GM12878 (cell line): ENCODE measurements at regions not wholly inside any gene's neighbourhood (a gene's known extent, or its start where the extent isn't known, plus 50 kb on each side); places are given as distances from the start of the nearest gene placed in this dataset.

Experiments used
- ATAC-seq: fragments of 200-7000 bp; cut with Tn5 transposase; 3 replicates; pipeline ENCODE4 v1.9.1; 2020; ENCODE audit warnings: mild to moderate bottlenecking, moderate library complexity
- BruUV-seq: library from RNA; stranded (reverse); fragments of 400-500 nt; replicated peaks from 2 replicates; lab custom pipeline; 2021; lab: Mats Ljungman, UMichigan
- CTCF ChIA-PET: fragments of 300-600 bp; sonication (Branson Sonifier 250); formaldehyde crosslinking; extraction: SDS; loops from one replicate; lab custom pipeline; 2021; ENCODE audit warnings: inconsistent platforms; lab: Yijun Ruan, JAX
- POLR2A ChIA-PET: fragments of 350-600 bp; formaldehyde crosslinking; extraction: SDS; loops from one replicate; lab custom pipeline; 2021; ENCODE audit warnings: inconsistent platforms; lab: Charles Lee
- RAD21 ChIA-PET: fragments of 300-600 bp; sonication (Branson Sonifier 250); formaldehyde crosslinking; loops from one replicate; lab custom pipeline; 2023; ENCODE audit warnings: antibody characterized with exemption; ENCODE audit not compliant: unreplicated experiment; lab: Charles Lee
- SMC1A ChIA-PET: fragments of 300-600 bp; sonication (Branson Sonifier 250); formaldehyde crosslinking; loops from one replicate; lab custom pipeline; 2023; ENCODE audit not compliant: unreplicated experiment, uncharacterized antibody; lab: Charles Lee
- DNase-seq: peaks from one replicate; pipeline ENCODE4 v3.0.0-alpha.2; 2011; ENCODE audit warnings: low read depth, low spot score
- FAIRE-seq: peaks from 3 replicates; lab custom pipeline; 2011; peaks lifted over from hg19 to GRCh38; lab: Jason Lieb, UNC
- H2AFZ ChIP-seq: 2 replicates; pipeline ENCODE4 v1.6.0; 2011; ENCODE audit warnings: low read depth, low read length, control low read depth; ENCODE audit not compliant: control insufficient read depth
- H3K27ac ChIP-seq: 2 replicates; pipeline ENCODE4 v1.5.1; 2011; ENCODE audit warnings: control low read depth; ENCODE audit not compliant: control insufficient read depth, insufficient read depth
- H3K27me3 ChIP-seq, 2 experiments: replicated peaks in 1 of 2; 2 replicates each; pipeline versions ENCODE4 v1.6.0 to v1.6.1; 2011; ENCODE audit warnings: low read length in 1 of 2; ENCODE audit not compliant: control insufficient read depth in 2 of 2, insufficient read depth in 2 of 2
- H3K36me3 ChIP-seq, 2 experiments: 2 replicates each; pipeline ENCODE4 v1.5.1; 2011; ENCODE audit warnings: low read length in 1 of 2; ENCODE audit not compliant: control insufficient read depth in 2 of 2, insufficient read depth in 2 of 2
- H3K4me1 ChIP-seq: 2 replicates; pipeline ENCODE4 v1.6.1; 2011; ENCODE audit warnings: mild to moderate bottlenecking, low read length, moderate library complexity, mixed read lengths; ENCODE audit not compliant: control insufficient read depth, insufficient read depth
- H3K4me2 ChIP-seq: 2 replicates; pipeline ENCODE4 v1.6.0; 2011; ENCODE audit warnings: control low read depth; ENCODE audit not compliant: control insufficient read depth, insufficient read depth
- H3K4me3 ChIP-seq: fragments of 200-600 bp; sonication (generic); 2 replicates; pipeline ENCODE4 v1.5.1; 2016
- H3K79me2 ChIP-seq: 2 replicates; pipeline ENCODE4 v1.6.0; 2011; ENCODE audit warnings: low read length; ENCODE audit not compliant: control insufficient read depth, insufficient read depth
- H3K9ac ChIP-seq: 2 replicates; pipeline ENCODE4 v1.8.0; 2011; ENCODE audit warnings: low read length, control low read depth, mixed read lengths; ENCODE audit not compliant: control insufficient read depth, insufficient read depth
- H3K9me3 ChIP-seq: replicated peaks from 3 replicates; pipeline ENCODE4 v1.5.1; 2011; ENCODE audit warnings: mild to moderate bottlenecking, low read length; ENCODE audit not compliant: control insufficient read depth, insufficient read depth
- H4K20me1 ChIP-seq: 2 replicates; pipeline ENCODE4 v1.6.0; 2011; ENCODE audit not compliant: control insufficient read depth, insufficient read depth
- CREB1 ChIP-seq: IDR thresholded peaks from 2 replicates; pipeline ENCODE4 v1.6.1; 2012; ENCODE audit warnings: low read depth, mild to moderate bottlenecking, inconsistent platforms
- IRF4 ChIP-seq: IDR thresholded peaks from 2 replicates; pipeline ENCODE4 v1.6.1; 2011; ENCODE audit warnings: low read depth, low read length
- IRF5 ChIP-seq: fragments of 450-650 bp; IDR thresholded peaks from 2 replicates; pipeline ENCODE4 v1.6.1; 2017; ENCODE audit warnings: borderline replicate concordance
- JUND ChIP-seq: IDR thresholded peaks from 2 replicates; pipeline ENCODE4 v1.6.1; 2012; ENCODE audit warnings: low read depth, mild to moderate bottlenecking, low read length, improper control_type of control experiment, moderate library complexity
- MEF2A ChIP-seq: IDR thresholded peaks from 2 replicates; pipeline ENCODE4 v1.6.1; 2011; ENCODE audit warnings: low read depth, mild to moderate bottlenecking, low read length, moderate library complexity; ENCODE audit not compliant: insufficient read depth
- NFXL1 ChIP-seq: fragments of 450-650 bp; IDR thresholded peaks from 2 replicates; pipeline ENCODE4 v1.6.1; 2017; ENCODE audit warnings: antibody characterized with exemption, mild to moderate bottlenecking, borderline replicate concordance
- NR2C1 ChIP-seq: fragments of 450-650 bp; IDR thresholded peaks from 2 replicates; pipeline ENCODE4 v1.6.1; 2017; ENCODE audit warnings: antibody characterized with exemption, mild to moderate bottlenecking, moderate library complexity
- PAX8 ChIP-seq: fragments of 450-650 bp; IDR thresholded peaks from 2 replicates; pipeline ENCODE4 v1.6.1; 2017; ENCODE audit warnings: mild to moderate bottlenecking, moderate library complexity
- RAD21 ChIP-seq: IDR thresholded peaks from 2 replicates; pipeline ENCODE4 v1.6.1; 2011; ENCODE audit warnings: mild to moderate bottlenecking, low read depth, low read length, moderate library complexity; ENCODE audit not compliant: insufficient read depth
- REST ChIP-seq: IDR thresholded peaks from 2 replicates; pipeline ENCODE4 v1.6.1; 2012; ENCODE audit warnings: mild to moderate bottlenecking, low read depth, low read length
- SP1 ChIP-seq: IDR thresholded peaks from one replicate; pipeline ENCODE4 v1.6.1; 2011; ENCODE audit warnings: low read depth, low read length
- SREBF1 ChIP-seq: IDR thresholded peaks from 2 replicates; pipeline ENCODE4 v1.6.1; 2012; ENCODE audit warnings: mild to moderate bottlenecking, low read length
- USF1 ChIP-seq: IDR thresholded peaks from 2 replicates; pipeline ENCODE4 v1.6.1; 2011; ENCODE audit warnings: borderline replicate concordance, low read depth, mild to moderate bottlenecking, moderate library complexity, mixed read lengths, low read length; ENCODE audit not compliant: insufficient read depth; ENCODE audit errors: extremely low read length
- WGBS: methylation state at CpG from one replicate; pipeline ENCODE4 v1.1.6; 2016; ENCODE audit warnings: low lambda C conversion rate; ENCODE audit not compliant: insufficient replicate concordance, insufficient coverage; ENCODE audit errors: missing lambda C conversion rate; 5-methylcytosine and 5-hydroxymethylcytosine counted together
- in situ Hi-C: fragments of 300-500 bp; cut with MboI; formaldehyde crosslinking; loops from 9 replicates; pipeline ENCODE4 v1.14.3; 2018; ENCODE audit warnings: mixed read lengths
- intact Hi-C: fragments of 100-400 bp; cut with micrococcal nuclease; formaldehyde crosslinking; loops from one replicate; pipeline ENCODE4 v1.14.2; 2022; ENCODE audit not compliant: unreplicated experiment

GRCh38 chr1:37362594-37363385 is 111.6 kb upstream of the ZC3H12A start (continued):
- TF ChIP-seq REST (no peak), USF1 (no peak), MEF2A (no peak)
- TF ChIP-seq, all 136 proteins: peak for 0

- BruUV-seq, result no TSS peak
- TF ChIP-seq NFXL1 (no peak), CREB1 (no peak), JUND (no peak), PAX8 (no peak), RAD21 (no peak), REST (no peak), IRF5 (no peak), IRF4 (no peak), SP1 (no peak), NR2C1 (no peak), SREBF1 (no peak)
These were observed 110.8 kb upstream of the ZC3H12A start for GRCh38 chr1:37363535-37363934.

More at GRCh38 chr1:37363535-37363934, 110.8 kb upstream of the ZC3H12A start:
- ATAC-seq (no peak), FAIRE-seq (no peak), DNase-seq (no peak)
- no peaks in the 10 kb centered on the region for H4K20me1 ChIP-seq
- H3K9ac ChIP-seq, result no peak overlapping the region
- H3K4me1 ChIP-seq, result no peaks in the 10 kb centered on the region
- H3K4me3 ChIP-seq, result no peak overlapping the region
- H3K4me2 ChIP-seq, result no peak overlapping the region
- SMC1A ChIA-PET, result no interaction called here
- POLR2A ChIA-PET, result no interaction called here
- H3K27me3 ChIP-seq, result peaks cover 0 to 7% of the 10 kb centered on the region in 2 experiments
- no peak overlapping the region for H3K27ac ChIP-seq
- CTCF ChIA-PET, result no interaction called here
- H3K79me2 ChIP-seq, result no peaks in the 10 kb centered on the region
- in situ Hi-C loops, result no loop called here
- intact Hi-C loops, result no loop called here
- H2AFZ ChIP-seq, result no peak overlapping the region
- WGBS, result 1% methylated on average over 4 of the region's 4 CpGs
- RAD21 ChIA-PET, result interaction anchor here (0.9 kb wide), 1 partner anchor 9 kb away, joined by 3 read pairs; no protein-coding TSS in a partner anchor
- no peaks in the 10 kb centered on the region; the same call in 2 of the 3 replicates for H3K9me3 ChIP-seq
- H3K36me3 ChIP-seq, result no peaks in the 10 kb centered on the region
